DMS53 treated with DMSO at 0.1 percent for 48 hours (cell line): ENCODE measurements at regions not wholly inside any gene's neighbourhood (a gene's known extent, or its start where the extent isn't known, plus 50 kb on each side); places are given as distances from the start of the nearest gene placed in this dataset.

Source experiments
- DNase-seq: peaks from one replicate; lab custom pipeline; 2025; ENCODE audit not compliant: unreplicated experiment; lab: John Stamatoyannopoulos, UW

GRCh38 chr4:187218705-187219245 lies 495.1 kb upstream of the FAT1 start:
- no peak for DNase-seq

GRCh38 chr4:187224560-187224959 lies 500.9 kb upstream of the FAT1 start:
- no peak for DNase-seq

GRCh38 chr4:187227907-187228704 lies 504.4 kb upstream of the FAT1 start:
- DNase-seq: no peak

- DNase-seq: no peak
Observed at GRCh38 chr4:187232196-187232595, 508.5 kb upstream of the FAT1 start.

GRCh38 chr4:187232796-187233195 lies 509.1 kb upstream of the FAT1 start:
- DNase-seq: no peak

GRCh38 chr4:187235456-187236170 lies 512.0 kb upstream of the FAT1 start:
- DNase-seq: no peak

GRCh38 chr4:187236209-187236890 lies 512.7 kb upstream of the FAT1 start:
- no peak for DNase-seq

GRCh38 chr4:187238646-187239045 lies 515.0 kb upstream of the FAT1 start:
- DNase-seq: no peak

- DNase-seq: no peak
Observed at GRCh38 chr4:187251896-187252295, 528.2 kb upstream of the FAT1 start.

GRCh38 chr4:187256897-187257296 lies 533.2 kb upstream of the FAT1 start:
- no peak for DNase-seq

- no peak for DNase-seq
Observed at GRCh38 chr4:187258651-187259401, 535.2 kb upstream of the FAT1 start.

GRCh38 chr4:187268940-187269339 lies 545.3 kb upstream of the FAT1 start:
- no peak for DNase-seq

- no peak for DNase-seq
Observed at GRCh38 chr4:187270154-187270553, 546.5 kb upstream of the FAT1 start.

- no peak for DNase-seq
Observed at GRCh38 chr4:187271848-187272247, 548.2 kb upstream of the FAT1 start.

GRCh38 chr4:187274153-187274552 lies 550.5 kb upstream of the FAT1 start:
- no peak for DNase-seq

GRCh38 chr4:187276736-187277408 lies 553.2 kb upstream of the FAT1 start:
- DNase-seq: no peak

- DNase-seq: no peak
Observed at GRCh38 chr4:187283201-187283955, 559.7 kb upstream of the FAT1 start.

- no peak for DNase-seq
Observed at GRCh38 chr4:187286525-187286924, 562.9 kb upstream of the FAT1 start.

- no peak for DNase-seq
Observed at GRCh38 chr4:187289371-187289770, 565.7 kb upstream of the FAT1 start.

- DNase-seq: no peak
Observed at GRCh38 chr4:187294861-187295260, 571.2 kb upstream of the FAT1 start.
